H9 (cell line): ENCODE measurements at regions not wholly inside any gene's neighbourhood (a gene's known extent, or its start where the extent isn't known, plus 50 kb on each side); places are given as distances from the start of the nearest gene placed in this dataset.
A peak's percentile ranks its signal among the peaks of the same experiment; 100 is the strongest.

Experiments
- DNase-seq: peaks from one replicate; pipeline ENCODE4 v3.0.0-alpha.2; 2017
- H2AFZ ChIP-seq: one replicate; pipeline ENCODE4 v1.6.1; 2013; ENCODE audit warnings: mild to moderate bottlenecking, low read length, control low read depth, moderate library complexity
- H2AK5ac ChIP-seq: 2 replicates; pipeline ENCODE4 v1.6.1; 2013; ENCODE audit warnings: low read length, control low read depth, mixed read lengths; ENCODE audit not compliant: insufficient read length
- H2BK120ac ChIP-seq: one replicate; pipeline ENCODE4 v1.6.1; 2013; ENCODE audit warnings: low read depth, mild to moderate bottlenecking, low read length, control low read depth, inconsistent platforms; ENCODE audit not compliant: poor library complexity, severe bottlenecking
- H2BK12ac ChIP-seq: 2 replicates; pipeline ENCODE4 v1.6.1; 2013; ENCODE audit warnings: low read length, control low read depth, mixed read lengths, low read depth; ENCODE audit not compliant: insufficient read length
- H2BK15ac ChIP-seq: 2 replicates; pipeline ENCODE4 v1.6.1; 2013; ENCODE audit warnings: low read depth, low read length, control low read depth
- H2BK20ac ChIP-seq: one replicate; pipeline ENCODE4 v1.6.1; 2013; ENCODE audit warnings: low read depth, mild to moderate bottlenecking, low read length, control low read depth, inconsistent platforms; ENCODE audit not compliant: poor library complexity, severe bottlenecking
- H2BK5ac ChIP-seq: 2 replicates; pipeline ENCODE4 v1.6.1; 2013; ENCODE audit warnings: low read length, control low read depth, mixed read lengths; ENCODE audit not compliant: insufficient read length
- H3K14ac ChIP-seq: 2 replicates; pipeline ENCODE4 v1.6.1; 2013; ENCODE audit warnings: low read length, control low read depth; ENCODE audit not compliant: insufficient read depth
- H3K18ac ChIP-seq: 2 replicates; pipeline ENCODE4 v1.6.1; 2013; ENCODE audit warnings: low read depth, mild to moderate bottlenecking, mixed read lengths, low read length, control low read depth; ENCODE audit not compliant: insufficient read length
- H3K23ac ChIP-seq: 2 replicates; pipeline ENCODE4 v1.6.1; 2013; ENCODE audit warnings: low read length, control low read depth, mixed read lengths, low read depth; ENCODE audit not compliant: insufficient read length
- H3K23me2 ChIP-seq: 2 replicates; pipeline ENCODE4 v1.6.1; 2013; ENCODE audit warnings: low read depth, mild to moderate bottlenecking, mixed read lengths, low read length, control low read depth; ENCODE audit not compliant: insufficient read length, poor library complexity, severe bottlenecking
- H3K27ac ChIP-seq: 2 replicates; pipeline ENCODE4 v1.5.1; 2013; ENCODE audit warnings: low read length, control low read depth, mixed read lengths, low read depth; ENCODE audit not compliant: insufficient read length
- H3K27me3 ChIP-seq: 2 replicates; pipeline ENCODE4 v1.6.1; 2013; ENCODE audit warnings: low read length, control low read depth, inconsistent platforms; ENCODE audit not compliant: insufficient read depth
- H3K4ac ChIP-seq: 2 replicates; pipeline ENCODE4 v1.6.1; 2013; ENCODE audit warnings: low read depth, mild to moderate bottlenecking, control low read depth, inconsistent platforms, low read length, moderate library complexity
- H3K4me1 ChIP-seq: 2 replicates; pipeline ENCODE4 v1.6.1; 2013; ENCODE audit warnings: low read length, control low read depth, inconsistent platforms; ENCODE audit not compliant: insufficient read depth
- H3K4me2 ChIP-seq: 2 replicates; pipeline ENCODE4 v1.6.1; 2013; ENCODE audit warnings: low read length, control low read depth, mixed read lengths; ENCODE audit not compliant: insufficient read length, insufficient read depth
- H3K56ac ChIP-seq: 2 replicates; pipeline ENCODE4 v1.6.1; 2013; ENCODE audit warnings: low read depth, mild to moderate bottlenecking, mixed read lengths, low read length, control low read depth; ENCODE audit not compliant: insufficient read length
- H3K79me1 ChIP-seq: 2 replicates; pipeline ENCODE4 v1.6.1; 2013; ENCODE audit warnings: low read depth, mild to moderate bottlenecking, moderate library complexity, low read length, control low read depth, inconsistent platforms; ENCODE audit not compliant: insufficient read depth, poor library complexity, severe bottlenecking
- H3K79me2 ChIP-seq: 2 replicates; pipeline ENCODE4 v1.6.1; 2013; ENCODE audit warnings: low read length, control low read depth, inconsistent platforms; ENCODE audit not compliant: insufficient read depth
- H3K9ac ChIP-seq: 2 replicates; pipeline ENCODE4 v1.6.1; 2013; ENCODE audit warnings: low read length, control low read depth, mixed read lengths; ENCODE audit not compliant: insufficient read length; ENCODE audit errors: extremely low read depth
- H3K9me3 ChIP-seq: one replicate; pipeline ENCODE4 v1.6.1; 2013; ENCODE audit warnings: low read depth, low read length, inconsistent platforms; ENCODE audit not compliant: control insufficient read depth
- H3T11ph ChIP-seq: one replicate; pipeline ENCODE4 v1.6.1; 2013; ENCODE audit warnings: mild to moderate bottlenecking, low read length, control low read depth, inconsistent platforms
- H4K20me1 ChIP-seq: one replicate; pipeline ENCODE4 v1.6.1; 2013; ENCODE audit not compliant: control insufficient read depth, insufficient read length, insufficient read depth
- H4K5ac ChIP-seq: 2 replicates; pipeline ENCODE4 v1.6.1; 2013; ENCODE audit warnings: low read depth, mild to moderate bottlenecking, mixed read lengths, low read length, control low read depth; ENCODE audit not compliant: insufficient read length
- H4K8ac ChIP-seq: replicated peaks from 2 replicates; pipeline ENCODE4 v1.6.1; 2013; ENCODE audit warnings: low read length, control low read depth, mixed read lengths, low read depth; ENCODE audit not compliant: insufficient read length
- H4K91ac ChIP-seq: 2 replicates; pipeline ENCODE4 v1.6.1; 2013; ENCODE audit warnings: low read depth, mild to moderate bottlenecking, moderate library complexity, mixed read lengths, low read length, control low read depth; ENCODE audit not compliant: insufficient read length
- H3K27ac Mint-ChIP-seq, 3 experiments: 2 replicates in 2 of 3; 3 replicates in 1 of 3; pipeline ENCODE4 v1.8.0; 2020 to 2021; ENCODE audit warnings: mixed read lengths in 3 of 3, mild to moderate bottlenecking in 1 of 3, moderate library complexity in 1 of 3
- H3K27me3 Mint-ChIP-seq: 2 replicates; pipeline ENCODE4 v1.8.0; 2021; ENCODE audit warnings: low read depth, mild to moderate bottlenecking, moderate library complexity, mixed read lengths
- H3K36me3 Mint-ChIP-seq, 3 experiments: 2 replicates in 2 of 3; 3 replicates in 1 of 3; pipeline ENCODE4 v1.8.0; 2020 to 2021; ENCODE audit warnings: low read depth in 3 of 3, mixed read lengths in 3 of 3; ENCODE audit not compliant: insufficient read depth in 1 of 3
- H3K4me1 Mint-ChIP-seq, 2 experiments: 2 replicates each; pipeline ENCODE4 v1.8.0; 2020; ENCODE audit warnings: mixed read lengths in 2 of 2
- H3K4me3 Mint-ChIP-seq, 2 experiments: 2 replicates in 1 of 2; 3 replicates in 1 of 2; pipeline ENCODE4 v1.8.0; 2020 to 2021; ENCODE audit warnings: mild to moderate bottlenecking in 2 of 2, mixed read lengths in 2 of 2, moderate library complexity in 1 of 2
- H3K9me3 Mint-ChIP-seq, 2 experiments: 2 replicates in 1 of 2; 3 replicates in 1 of 2; pipeline ENCODE4 v1.8.0; 2020; ENCODE audit warnings: mild to moderate bottlenecking in 2 of 2, mixed read lengths in 2 of 2, moderate library complexity in 1 of 2
- WGBS: extraction: QIAGEN DNeasy Blood & Tissue Kit; methylation state at CpG from one replicate; pipeline ENCODE4 v1.1.7; 2013; ENCODE audit warnings: missing lambda C conversion rate, low lambda C conversion rate, mixed read lengths; ENCODE audit not compliant: insufficient read length; ENCODE audit errors: extremely low coverage; 5-methylcytosine and 5-hydroxymethylcytosine counted together
- TF ChIP-seq, protein P1 (sequence below): fragments of 200-600 bp; sonication (generic); conservative IDR thresholded peaks from 3 replicates; pipeline ENCODE4 v1.8.0; 2021; ENCODE audit warnings: antibody characterized with exemption, mild to moderate bottlenecking

DNA sequence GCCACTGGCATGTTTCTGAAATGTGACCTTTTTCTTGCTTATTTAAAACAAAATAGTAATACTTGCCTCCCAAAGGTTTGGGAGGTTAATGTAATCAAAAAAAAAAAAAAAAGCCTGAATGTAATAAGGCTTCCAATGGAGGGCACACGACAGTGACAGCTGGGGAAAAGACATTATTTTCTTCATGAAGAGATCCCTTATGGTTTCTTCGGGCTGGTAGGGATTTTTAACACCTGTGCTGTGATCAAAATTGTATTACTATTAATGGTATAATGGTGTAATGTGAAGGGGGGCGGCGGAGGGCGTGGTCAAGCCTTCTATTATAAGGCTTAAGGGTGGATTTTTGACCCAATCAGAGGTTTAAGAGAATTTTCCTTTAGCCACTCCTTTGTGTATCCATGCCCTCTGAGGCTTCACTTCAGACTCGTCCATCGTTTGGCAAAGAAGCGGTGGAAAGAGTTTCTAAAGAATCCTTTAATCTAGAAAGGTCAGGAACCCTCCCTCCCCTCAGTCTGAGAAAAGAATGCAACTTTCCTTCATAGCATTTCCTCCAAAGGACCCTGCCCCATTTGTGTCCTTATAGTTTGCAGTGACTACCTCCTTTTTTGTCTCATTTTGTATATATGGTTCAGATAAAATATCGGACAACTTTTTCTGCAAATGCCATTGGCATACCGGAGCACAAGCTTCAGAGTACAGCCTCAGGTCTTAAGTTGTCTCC, 89.5 kb upstream of the CHD2 start:
- Histone ChIP-seq H3K4me1 (peaks cover 7% of the 10 kb centered on the region; the same call in 1 of the 2 replicates), H3K14ac (no peak overlapping the region), H2BK12ac (no peak overlapping the region), H3K23me2 (peaks cover 18% of the 10 kb centered on the region), H2BK15ac (no peak overlapping the region), H3K18ac (no peak overlapping the region), H2BK5ac (no peak overlapping the region), H4K20me1 (no peaks in the 10 kb centered on the region), H3T11ph (no peak overlapping the region), H3K27me3 (no peaks in the 10 kb centered on the region), H2BK120ac (no peak overlapping the region), H2AK5ac (no peak overlapping the region), H3K9me3 (no peaks in the 10 kb centered on the region), H3K56ac (no peak overlapping the region), H2AFZ (peak overlapping the region; percentile 10), H3K4ac (no peak overlapping the region; the same call in 1 of the 2 replicates), H3K9ac (peak overlapping the region; percentile 100), H3K27ac (peak overlapping the region; percentile 3), H4K8ac (no peak overlapping the region), H3K79me2 (no peaks in the 10 kb centered on the region), H4K5ac (no peak overlapping the region), H3K23ac (no peak overlapping the region), H2BK20ac (no peak overlapping the region), H3K79me1 (no peaks in the 10 kb centered on the region), H3K4me2 (peak overlapping the region; percentile 83), H4K91ac (no peak overlapping the region)
- Mint-ChIP-seq H3K4me1 (peaks cover 37 to 41% of the 10 kb centered on the region in 2 experiments), H3K4me3 (peak overlapping the region; percentile 80 to 87), H3K36me3 (no peaks in the 10 kb centered on the region), H3K9me3 (no peaks in the 10 kb centered on the region; a peak in 1 of 5 replicates), H3K27me3 (no peaks in the 10 kb centered on the region), H3K27ac (peak overlapping the region; percentile 100)
- DNase-seq = no peak
- no CpG with 5 or more reads among the region's 10 CpGs for WGBS
- TF ChIP-seq, protein P1, sequence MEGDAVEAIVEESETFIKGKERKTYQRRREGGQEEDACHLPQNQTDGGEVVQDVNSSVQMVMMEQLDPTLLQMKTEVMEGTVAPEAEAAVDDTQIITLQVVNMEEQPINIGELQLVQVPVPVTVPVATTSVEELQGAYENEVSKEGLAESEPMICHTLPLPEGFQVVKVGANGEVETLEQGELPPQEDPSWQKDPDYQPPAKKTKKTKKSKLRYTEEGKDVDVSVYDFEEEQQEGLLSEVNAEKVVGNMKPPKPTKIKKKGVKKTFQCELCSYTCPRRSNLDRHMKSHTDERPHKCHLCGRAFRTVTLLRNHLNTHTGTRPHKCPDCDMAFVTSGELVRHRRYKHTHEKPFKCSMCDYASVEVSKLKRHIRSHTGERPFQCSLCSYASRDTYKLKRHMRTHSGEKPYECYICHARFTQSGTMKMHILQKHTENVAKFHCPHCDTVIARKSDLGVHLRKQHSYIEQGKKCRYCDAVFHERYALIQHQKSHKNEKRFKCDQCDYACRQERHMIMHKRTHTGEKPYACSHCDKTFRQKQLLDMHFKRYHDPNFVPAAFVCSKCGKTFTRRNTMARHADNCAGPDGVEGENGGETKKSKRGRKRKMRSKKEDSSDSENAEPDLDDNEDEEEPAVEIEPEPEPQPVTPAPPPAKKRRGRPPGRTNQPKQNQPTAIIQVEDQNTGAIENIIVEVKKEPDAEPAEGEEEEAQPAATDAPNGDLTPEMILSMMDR = no peak
